ENCODE measurements at regions not wholly inside any gene's neighbourhood (a gene's known extent, or its start where the extent isn't known, plus 50 kb on each side); places are given as distances from the start of the nearest gene placed in this dataset.
"Not testable (repeated sequence)": the region's sequence is repeated elsewhere in the genome, so short reads cannot be mapped to it uniquely, and the experiment has no call there.

DNA sequence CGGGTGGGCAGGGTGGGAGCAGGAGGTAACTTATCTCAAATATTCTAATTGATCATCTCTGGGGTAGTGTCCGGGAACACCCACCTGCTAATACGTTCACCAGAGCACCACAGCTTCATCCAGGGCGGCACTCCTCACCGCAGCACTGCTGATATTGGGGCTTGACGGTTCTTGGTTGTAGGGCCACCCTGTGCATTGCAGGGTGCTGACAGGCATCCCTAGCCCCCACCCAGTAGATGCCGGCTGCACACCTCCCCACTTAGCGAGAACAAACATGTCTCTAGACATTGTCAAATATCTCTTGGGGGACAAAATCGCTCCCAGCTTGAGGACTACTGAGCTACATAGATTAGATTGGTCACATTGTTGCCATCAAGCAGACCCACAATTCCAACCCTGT lies 73.9 kb upstream of the WASF3 start:
- DNase-seq (ENCODE audit: low read depth in 2 of 2): no peak

DNA sequence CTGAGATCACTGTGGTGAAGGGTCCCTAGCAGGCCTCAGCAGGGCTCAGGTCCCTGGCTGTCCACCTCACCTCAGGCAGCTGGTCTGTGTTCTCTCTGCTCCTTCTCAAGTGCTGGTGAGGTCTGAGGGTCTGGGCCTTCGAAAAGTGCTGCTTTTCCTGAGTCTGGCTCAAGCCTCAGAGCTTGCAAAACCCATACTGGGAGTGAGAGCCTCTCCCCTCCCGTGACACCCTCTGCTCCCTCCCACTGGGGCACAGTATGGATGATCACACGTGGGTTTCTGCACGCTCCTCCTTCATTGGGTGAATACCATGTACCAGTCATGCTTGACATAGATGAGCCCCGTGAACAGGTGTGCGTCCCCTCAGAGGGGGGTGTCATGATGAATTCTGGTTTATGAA lies 73.3 kb upstream of the WASF3 start:
- no peak for DNase-seq (ENCODE audit: low read depth in 2 of 2)

DNA sequence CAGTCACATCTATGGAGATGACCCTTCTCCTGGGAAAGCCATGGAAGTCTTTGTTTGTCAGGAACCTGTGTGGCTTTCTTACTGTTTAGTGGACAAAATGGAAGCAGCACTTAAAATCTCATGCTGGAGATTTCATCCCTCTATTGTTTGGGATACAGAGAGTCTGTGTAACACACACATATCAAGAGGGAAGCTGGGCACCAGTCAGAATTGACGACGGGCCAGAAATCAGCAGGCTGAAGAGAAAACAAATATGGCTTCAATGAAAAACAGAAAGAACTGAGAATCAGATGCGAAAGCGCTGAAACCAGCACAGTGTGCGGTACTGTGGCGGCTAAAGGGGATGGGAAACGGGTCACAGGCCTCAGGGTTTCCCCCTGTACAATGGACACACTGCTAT lies 72.2 kb upstream of the WASF3 start:
- no peak for DNase-seq (ENCODE audit: low read depth in 2 of 2)

- no peak for DNase-seq (ENCODE audit: low read depth in 2 of 2)
These were observed 71.7 kb upstream of the WASF3 start for GRCh38 chr13:26485786-26486185.

DNA sequence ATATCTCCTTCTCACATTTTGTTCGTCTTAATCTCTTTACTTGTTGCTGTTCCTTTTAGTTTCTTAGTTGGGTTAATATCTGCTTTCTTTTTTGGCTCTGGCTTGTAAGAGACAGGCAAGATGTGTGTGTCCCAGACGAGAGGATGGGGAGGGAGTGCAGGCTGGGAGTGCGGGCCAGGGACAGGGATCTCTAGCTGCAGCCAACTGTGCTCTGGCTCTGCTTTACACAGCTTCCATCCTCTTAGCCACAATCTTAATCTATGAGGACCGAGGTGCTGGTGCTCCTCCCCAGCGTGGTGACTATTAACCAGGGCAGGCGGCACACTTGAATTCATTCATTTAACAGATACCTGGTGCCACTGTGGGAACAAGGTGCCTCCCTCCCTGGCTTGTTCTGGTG lies 70.9 kb upstream of the WASF3 start:
- DNase-seq (ENCODE audit: low read depth in 2 of 2): no peak

DNA sequence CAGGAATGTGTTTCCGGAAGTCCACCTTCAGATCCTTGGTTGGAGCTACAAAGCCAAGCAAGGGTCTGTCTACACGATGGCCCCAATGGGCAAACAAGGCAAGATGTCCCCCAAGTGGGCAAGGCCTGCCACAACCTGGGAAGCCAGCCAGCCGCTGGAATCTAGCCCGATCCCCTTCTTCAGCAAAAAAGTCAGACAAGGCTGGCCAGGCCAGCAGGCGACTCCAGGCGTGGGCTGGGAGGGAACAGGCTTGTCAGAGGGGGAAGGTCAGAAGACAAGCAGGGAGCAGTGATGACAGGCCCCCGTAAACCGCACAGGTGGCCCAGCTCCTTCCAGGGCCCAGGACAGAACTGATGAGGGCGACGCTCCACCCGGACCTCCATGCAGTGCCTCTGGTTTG lies 69.7 kb upstream of the WASF3 start:
- DNase-seq (ENCODE audit: low read depth in 2 of 2): no peak

DNA sequence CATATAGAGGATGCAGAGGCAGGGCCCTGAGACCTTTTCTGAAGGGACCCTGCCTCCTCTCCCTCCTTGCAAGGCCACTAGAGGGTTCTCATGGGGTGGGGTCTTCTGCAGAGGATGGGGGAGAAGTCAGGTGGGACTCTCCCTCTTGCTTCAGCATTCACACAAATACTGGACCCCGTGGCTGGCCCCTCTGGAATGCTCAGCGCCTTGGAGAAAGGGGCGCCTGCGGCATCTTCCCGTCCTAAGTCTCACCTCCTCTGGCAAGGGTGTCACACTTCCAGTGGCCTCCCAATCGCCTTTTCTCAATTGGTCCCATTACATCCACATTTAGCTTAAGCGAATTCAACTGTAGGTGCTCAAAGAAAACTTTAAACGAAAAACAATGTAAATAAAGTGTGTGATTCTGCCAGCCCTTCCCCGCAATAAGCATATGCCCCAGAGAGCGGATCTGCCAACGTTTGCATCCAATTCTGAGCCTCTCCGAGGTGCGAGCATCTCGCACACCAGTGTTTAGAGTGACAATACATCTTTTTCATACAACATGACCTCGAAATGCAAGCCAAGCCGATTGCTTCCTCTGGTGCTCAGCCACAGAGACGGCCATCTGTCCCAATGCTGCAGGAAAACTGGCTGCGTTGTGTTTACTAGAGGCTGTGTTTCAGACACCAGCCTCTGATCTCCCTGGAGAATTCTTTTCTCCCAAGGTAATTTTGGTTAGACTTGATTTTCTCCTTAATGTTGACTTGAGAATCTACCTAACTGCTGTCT lies 69.1 kb upstream of the WASF3 start:
- DNase-seq (ENCODE audit: low read depth in 2 of 2): no peak

GRCh38 chr13:26492301-26492700 lies 65.2 kb upstream of the WASF3 start:
- not testable (repeated sequence) for DNase-seq (ENCODE audit: low read depth in 2 of 2)

GRCh38 chr13:26494571-26495195 lies 62.8 kb upstream of the WASF3 start:
- DNase-seq (ENCODE audit: low read depth in 2 of 2): no peak

DNA sequence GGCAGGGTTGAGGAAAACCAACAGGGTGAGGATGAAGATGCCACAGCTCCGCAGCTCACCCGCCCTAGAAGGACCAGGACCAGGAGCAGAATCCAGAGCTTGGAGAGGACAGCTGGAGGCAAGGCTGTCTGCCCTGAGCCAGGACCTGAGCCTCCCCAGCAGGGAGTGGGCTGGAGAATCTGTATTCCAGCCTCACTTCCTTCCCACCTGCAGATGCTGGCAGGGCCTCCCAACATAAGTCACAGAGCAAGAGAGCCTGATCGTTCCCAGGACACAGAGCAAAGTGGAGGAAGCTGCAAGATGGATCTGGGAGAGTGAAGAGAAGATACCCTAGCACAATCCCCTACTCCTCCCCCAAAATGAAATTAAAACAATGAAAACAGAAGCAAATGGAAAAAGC lies 61.7 kb upstream of the WASF3 start:
- DNase-seq (ENCODE audit: low read depth in 2 of 2): no peak

- no peak for DNase-seq (ENCODE audit: low read depth in 2 of 2)
These were observed 59.4 kb upstream of the WASF3 start for GRCh38 chr13:26497968-26498511.

GRCh38 chr13:26498656-26499601 lies 58.6 kb upstream of the WASF3 start:
- no peak for DNase-seq (ENCODE audit: low read depth in 2 of 2)

GRCh38 chr13:26500618-26501320 lies 56.7 kb upstream of the WASF3 start:
- no peak for DNase-seq (ENCODE audit: low read depth in 2 of 2)

GRCh38 chr13:26501641-26502040 lies 55.8 kb upstream of the WASF3 start:
- DNase-seq (ENCODE audit: low read depth in 2 of 2): no peak

GRCh38 chr13:26502826-26503225 lies 54.7 kb upstream of the WASF3 start:
- peak; percentile 4 to 9 for DNase-seq (ENCODE audit: low read depth in 2 of 2)

DNA sequence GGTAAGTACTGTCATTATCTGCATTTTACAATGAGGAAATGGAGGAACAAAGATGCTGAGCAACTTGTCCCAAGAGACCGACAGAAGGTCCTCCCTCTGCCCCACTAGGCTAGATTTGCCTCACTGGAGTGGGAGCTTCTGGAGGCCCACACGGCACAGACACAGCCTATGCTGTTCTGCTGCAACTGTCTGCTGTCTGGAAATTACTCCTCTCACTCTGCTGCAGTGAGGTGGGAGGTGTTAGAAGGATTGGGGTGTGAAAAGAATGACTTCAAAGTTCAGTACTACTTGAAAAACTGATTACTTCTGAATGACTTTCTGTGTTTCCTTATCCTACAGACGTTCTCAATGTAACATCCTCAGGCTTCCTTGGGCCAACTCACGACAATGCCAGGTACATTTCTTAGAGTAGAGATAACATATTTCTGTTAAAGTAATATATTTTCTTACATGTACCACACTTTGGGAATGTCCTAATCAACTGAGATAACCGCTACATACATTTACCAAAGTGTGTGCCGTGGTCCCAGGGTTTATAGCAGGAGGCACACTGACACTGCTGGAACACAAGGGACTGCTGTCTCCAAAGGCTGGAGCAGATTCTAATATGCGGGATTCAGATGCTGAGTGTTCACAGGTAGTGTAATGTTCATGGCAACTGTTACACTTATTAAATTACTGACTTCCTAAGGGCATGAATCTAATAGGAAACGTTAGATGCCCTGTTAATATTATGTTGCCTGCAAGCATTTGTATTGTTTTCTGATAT lies 53.5 kb upstream of the WASF3 start:
- no peak for DNase-seq (ENCODE audit: low read depth in 2 of 2)

Data from stimulated activated CD4-positive, alpha-beta T cell treated with anti-CD3 and anti-CD28 coated beads, Interleukin-1b, Interleukin-23, amount 100 ng/mL, for 4 hours (primary cell).